RPMI8226 (cell line): ENCODE measurements at regions not wholly inside any gene's neighbourhood (a gene's known extent, or its start where the extent isn't known, plus 50 kb on each side); places are given as distances from the start of the nearest gene placed in this dataset.

Source experiments
- DNase-seq: peaks from one replicate; pipeline ENCODE4 v3.0.0-alpha.2; 2015

GRCh38 chr3:168624892-168625448 is 529.2 kb upstream of the GOLIM4 start:
- DNase-seq: no peak

GRCh38 chr3:168624195-168624594 is 528.5 kb upstream of the GOLIM4 start:
- no peak for DNase-seq

GRCh38 chr3:168622795-168623194 is 527.1 kb upstream of the GOLIM4 start:
- DNase-seq: no peak

- no peak for DNase-seq
Measured at GRCh38 chr3:168620854-168621253, 525.1 kb upstream of the GOLIM4 start.

- DNase-seq: no peak
Measured at GRCh38 chr3:168618827-168619470, 523.2 kb upstream of the GOLIM4 start.

GRCh38 chr3:168617658-168618057 is 521.9 kb upstream of the GOLIM4 start:
- DNase-seq: no peak

GRCh38 chr3:168616915-168617314 is 521.2 kb upstream of the GOLIM4 start:
- no peak for DNase-seq

- no peak for DNase-seq
Measured at GRCh38 chr3:168615493-168616020, 519.8 kb upstream of the GOLIM4 start.

GRCh38 chr3:168613151-168613550 is 517.4 kb upstream of the GOLIM4 start:
- no peak for DNase-seq

GRCh38 chr3:168612671-168613070 is 516.9 kb upstream of the GOLIM4 start:
- no peak for DNase-seq

GRCh38 chr3:168611826-168612225 is 516.1 kb upstream of the GOLIM4 start:
- no peak for DNase-seq

GRCh38 chr3:168608926-168609325 is 513.2 kb upstream of the GOLIM4 start:
- DNase-seq: no peak

GRCh38 chr3:168604767-168605166 is 509.0 kb upstream of the GOLIM4 start:
- DNase-seq: no peak

- DNase-seq: no peak
Measured at GRCh38 chr3:168598250-168598649, 502.5 kb upstream of the GOLIM4 start.

- DNase-seq: no peak
Measured at GRCh38 chr3:168596175-168596823, 500.6 kb upstream of the GOLIM4 start.

GRCh38 chr3:168591587-168591986 is 495.9 kb upstream of the GOLIM4 start:
- no peak for DNase-seq

GRCh38 chr3:168589376-168589775 is 493.7 kb upstream of the GOLIM4 start:
- no peak for DNase-seq

- DNase-seq: no peak
Measured at GRCh38 chr3:168585544-168585943, 489.8 kb upstream of the GOLIM4 start.

GRCh38 chr3:168583977-168584376 is 488.3 kb upstream of the GOLIM4 start:
- DNase-seq: no peak

- no peak for DNase-seq
Measured at GRCh38 chr3:168582503-168582902, 486.8 kb upstream of the GOLIM4 start.

- no peak for DNase-seq
Measured at GRCh38 chr3:168581771-168582225, 486.1 kb upstream of the GOLIM4 start.

- no peak for DNase-seq
Measured at GRCh38 chr3:168579010-168579409, 483.3 kb upstream of the GOLIM4 start.

GRCh38 chr3:168575750-168576149 is 480.0 kb upstream of the GOLIM4 start:
- DNase-seq: no peak

- DNase-seq: no peak
Measured at GRCh38 chr3:168574455-168575158, 478.9 kb upstream of the GOLIM4 start.
